Osteoblast (primary cell): ENCODE measurements at regions not wholly inside any gene's neighbourhood (a gene's known extent, or its start where the extent isn't known, plus 50 kb on each side); places are given as distances from the start of the nearest gene placed in this dataset.

Experiments
- DNase-seq: peaks from one replicate; pipeline ENCODE4 v3.0.0; 2011; ENCODE audit warnings: low spot score, mixed read lengths; ENCODE audit not compliant: insufficient read length; ENCODE audit errors: missing footprints
- H2AFZ ChIP-seq: 2 replicates; pipeline ENCODE4 v1.6.0; 2011; ENCODE audit warnings: mild to moderate bottlenecking, low read length
- H3K27ac ChIP-seq: 2 replicates; pipeline ENCODE4 v1.5.1; 2011; ENCODE audit warnings: mild to moderate bottlenecking, low read depth, low read length, moderate library complexity
- H3K27me3 ChIP-seq: 2 replicates; pipeline ENCODE4 v1.6.0; 2012; ENCODE audit warnings: mild to moderate bottlenecking, control low read depth, inconsistent platforms, low read length, moderate library complexity; ENCODE audit not compliant: insufficient read depth
- H3K36me3 ChIP-seq: 2 replicates; pipeline ENCODE4 v1.5.1; 2011; ENCODE audit warnings: mild to moderate bottlenecking, low read length, control low read depth, moderate library complexity; ENCODE audit not compliant: insufficient read depth
- H3K4me1 ChIP-seq: 2 replicates; pipeline ENCODE4 v1.5.1; 2011; ENCODE audit warnings: mild to moderate bottlenecking, low read length, control low read depth, moderate library complexity; ENCODE audit not compliant: insufficient read depth
- H3K4me2 ChIP-seq: 2 replicates; pipeline ENCODE4 v1.6.0; 2011; ENCODE audit warnings: mild to moderate bottlenecking, low read length; ENCODE audit not compliant: insufficient read depth
- H3K4me3 ChIP-seq: fragments of 200-600 bp; sonication (generic); 3 replicates; pipeline ENCODE4 v1.5.1; 2012; ENCODE audit warnings: mild to moderate bottlenecking, low read length, inconsistent platforms; ENCODE audit not compliant: insufficient read depth
- H3K79me2 ChIP-seq: 2 replicates; pipeline ENCODE4 v1.6.0; 2012; ENCODE audit warnings: mild to moderate bottlenecking, low read length, control low read depth, inconsistent platforms; ENCODE audit not compliant: insufficient read depth
- H3K9me3 ChIP-seq: 2 replicates; pipeline ENCODE4 v1.5.1; 2011; ENCODE audit warnings: low read depth, low read length, control low read depth
- H4K20me1 ChIP-seq: 2 replicates; pipeline ENCODE4 v1.6.0; 2012; ENCODE audit warnings: mild to moderate bottlenecking, low read length, control low read depth; ENCODE audit not compliant: insufficient read depth
- CTCF ChIP-seq: IDR thresholded peaks from 2 replicates; pipeline ENCODE4 v1.5.1; 2011; ENCODE audit warnings: mild to moderate bottlenecking, low read depth, low read length, moderate library complexity; ENCODE audit errors: extremely low read depth

DNA sequence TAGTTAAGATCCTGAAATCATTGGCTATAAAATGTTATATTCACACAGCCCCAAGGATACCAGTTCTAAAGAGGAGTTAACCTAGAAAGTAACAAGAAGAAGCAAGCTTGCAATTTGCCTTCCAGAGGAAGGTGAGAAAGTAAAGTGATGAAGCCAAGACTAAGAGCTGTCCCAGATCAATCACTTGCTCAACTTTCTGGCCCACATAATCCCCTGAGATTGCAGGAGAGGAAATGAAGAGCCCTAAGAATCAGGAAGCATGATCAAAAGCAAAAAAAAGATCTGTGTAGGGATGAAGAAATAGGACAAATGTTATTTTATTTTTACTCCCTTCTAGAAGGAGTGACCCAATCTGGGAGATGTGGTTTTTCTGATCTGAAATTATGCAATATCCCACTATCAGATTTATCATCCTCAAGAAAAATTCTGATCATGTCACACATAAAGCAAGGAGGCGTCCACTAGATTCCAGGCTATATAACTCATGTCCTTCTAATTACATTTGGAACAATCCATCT, 180.3 kb upstream of the GUCY1A2 start:
- H3K27me3 ChIP-seq: no peaks in the 10 kb centered on the region
- no peaks in the 10 kb centered on the region for H3K79me2 ChIP-seq
- no peak overlapping the region for H3K4me3 ChIP-seq
- H3K36me3 ChIP-seq: no peaks in the 10 kb centered on the region
- TF ChIP-seq CTCF: no peak
- no peaks in the 10 kb centered on the region for H3K4me1 ChIP-seq
- no peak for DNase-seq
- H4K20me1 ChIP-seq: no peaks in the 10 kb centered on the region
- no peak overlapping the region for H3K4me2 ChIP-seq
- H2AFZ ChIP-seq: no peak overlapping the region
- no peak overlapping the region for H3K27ac ChIP-seq
- H3K9me3 ChIP-seq: no peaks in the 10 kb centered on the region

GRCh38 chr11:107197932-107198331, 179.7 kb upstream of the GUCY1A2 start:
- Histone ChIP-seq H3K4me3 (no peak overlapping the region), H3K4me1 (no peaks in the 10 kb centered on the region), H3K4me2 (no peak overlapping the region), H3K27me3 (no peaks in the 10 kb centered on the region), H3K27ac (no peak overlapping the region), H4K20me1 (no peaks in the 10 kb centered on the region), H3K9me3 (no peaks in the 10 kb centered on the region), H3K36me3 (no peaks in the 10 kb centered on the region), H2AFZ (no peak overlapping the region), H3K79me2 (no peaks in the 10 kb centered on the region)
- no peak for DNase-seq
- TF ChIP-seq CTCF: no peak

DNA sequence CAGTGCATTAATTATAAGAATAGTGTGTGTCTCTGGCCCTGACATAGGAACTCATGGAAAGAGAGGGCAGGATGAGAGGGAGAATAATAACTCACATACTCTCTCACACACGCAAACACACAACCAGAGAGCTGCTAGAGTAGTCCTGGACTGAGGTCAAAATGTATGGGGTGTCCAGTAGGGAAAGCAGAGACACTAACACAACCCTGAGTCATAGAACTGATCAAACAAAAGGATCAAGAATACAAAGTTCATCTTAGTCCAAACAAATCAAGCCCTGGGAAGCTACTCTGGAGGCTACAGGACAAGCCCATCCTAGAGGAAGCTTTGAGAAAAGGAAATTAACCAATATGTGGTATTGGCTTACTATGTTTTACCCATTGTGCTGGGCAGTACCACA, 178.5 kb upstream of the GUCY1A2 start:
- Histone ChIP-seq H2AFZ (no peak overlapping the region), H4K20me1 (no peaks in the 10 kb centered on the region), H3K27ac (no peak overlapping the region), H3K36me3 (no peaks in the 10 kb centered on the region), H3K4me2 (no peak overlapping the region), H3K79me2 (no peaks in the 10 kb centered on the region), H3K27me3 (no peaks in the 10 kb centered on the region), H3K4me3 (no peak overlapping the region), H3K9me3 (no peaks in the 10 kb centered on the region), H3K4me1 (no peaks in the 10 kb centered on the region)
- no peak for DNase-seq
- TF ChIP-seq CTCF: no peak

- Histone ChIP-seq H3K27me3 (no peaks in the 10 kb centered on the region), H3K27ac (no peak overlapping the region), H3K79me2 (no peaks in the 10 kb centered on the region), H3K9me3 (no peaks in the 10 kb centered on the region), H3K36me3 (no peaks in the 10 kb centered on the region), H2AFZ (no peak overlapping the region), H4K20me1 (no peaks in the 10 kb centered on the region), H3K4me2 (no peak overlapping the region), H3K4me1 (no peaks in the 10 kb centered on the region), H3K4me3 (no peak overlapping the region)
- DNase-seq: no peak
- no peak for TF ChIP-seq CTCF
Observed at GRCh38 chr11:107184986-107185385, 166.7 kb upstream of the GUCY1A2 start.
